Cerebellar cortex (tissue), 1 donor: ENCODE measurements at regions not wholly inside any gene's neighbourhood (a gene's known extent, or its start where the extent isn't known, plus 50 kb on each side); places are given as distances from the start of the nearest gene placed in this dataset.

ENCODE experiments used
- DNase-seq: peaks from one replicate; pipeline ENCODE4 v3.0.0-alpha.2; 2015; ENCODE audit warnings: low spot score

DNA sequence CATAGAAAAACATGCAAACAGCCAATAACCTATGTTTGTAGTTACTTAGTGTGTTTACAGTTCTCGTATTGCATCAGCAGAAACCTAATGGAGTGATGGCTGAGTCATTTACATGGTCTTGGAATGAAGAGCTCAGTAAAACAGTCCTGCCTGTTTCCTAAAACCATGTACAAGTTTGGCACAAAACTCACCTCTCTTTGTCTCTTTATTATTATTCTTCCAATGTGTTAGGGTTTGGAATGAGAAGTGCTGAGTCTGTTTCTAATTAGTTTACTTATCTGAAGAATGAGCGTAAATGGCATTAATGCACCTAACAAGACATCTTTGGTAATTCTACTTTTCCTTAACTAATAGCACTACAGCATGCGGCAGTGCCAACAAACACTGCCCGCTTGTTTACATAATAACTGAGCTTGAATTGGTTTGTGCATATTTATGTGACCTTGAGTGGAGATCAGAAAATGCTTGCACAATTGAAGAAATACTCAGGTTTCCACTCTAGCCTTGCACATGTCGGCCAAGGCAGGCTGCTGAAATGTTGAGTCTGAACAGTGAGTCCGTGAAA is 385.4 kb upstream of the SEMA6D start:
- no peak for DNase-seq

DNA sequence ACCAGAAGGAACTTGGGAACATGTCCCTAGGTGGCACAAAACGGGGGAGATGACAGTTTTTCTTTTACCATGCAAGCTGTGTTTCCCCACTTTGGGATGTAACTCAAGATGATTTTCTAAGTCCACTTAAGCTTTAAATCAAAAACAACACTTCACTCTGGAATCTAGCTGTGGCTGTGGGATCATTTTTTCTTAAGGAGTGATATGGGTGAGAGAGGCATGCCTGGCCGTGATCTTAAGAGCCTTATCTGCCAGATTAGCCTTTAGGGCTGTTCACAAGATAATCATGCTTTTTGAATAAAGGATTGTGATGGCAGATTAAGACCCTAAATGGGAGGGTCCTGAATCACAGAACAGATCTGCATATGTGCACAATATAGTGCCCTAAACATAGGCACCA is 384.8 kb upstream of the SEMA6D start:
- no peak for DNase-seq

DNA sequence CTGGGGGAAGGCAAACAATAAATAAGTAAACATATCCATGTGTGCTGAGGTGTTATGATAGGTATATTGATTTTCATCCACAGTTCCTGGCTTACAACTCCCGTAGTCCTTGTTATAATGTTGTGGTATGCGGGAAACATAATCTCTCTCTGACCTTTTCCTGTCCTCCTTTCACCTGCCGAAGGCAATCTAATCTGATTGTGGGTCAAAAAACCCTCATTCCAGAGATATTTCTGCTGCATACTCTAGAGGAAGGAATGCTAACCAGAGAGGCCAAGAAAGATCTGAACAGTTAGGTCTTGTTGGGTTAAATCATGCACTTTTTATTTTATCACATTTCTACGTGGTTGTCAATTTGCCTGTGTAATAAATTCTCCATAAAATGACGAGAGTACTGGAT is 383.6 kb upstream of the SEMA6D start:
- DNase-seq = no peak

- no peak for DNase-seq
Measured at GRCh38 chr15:47334805-47335535, 382.3 kb upstream of the SEMA6D start.

DNA sequence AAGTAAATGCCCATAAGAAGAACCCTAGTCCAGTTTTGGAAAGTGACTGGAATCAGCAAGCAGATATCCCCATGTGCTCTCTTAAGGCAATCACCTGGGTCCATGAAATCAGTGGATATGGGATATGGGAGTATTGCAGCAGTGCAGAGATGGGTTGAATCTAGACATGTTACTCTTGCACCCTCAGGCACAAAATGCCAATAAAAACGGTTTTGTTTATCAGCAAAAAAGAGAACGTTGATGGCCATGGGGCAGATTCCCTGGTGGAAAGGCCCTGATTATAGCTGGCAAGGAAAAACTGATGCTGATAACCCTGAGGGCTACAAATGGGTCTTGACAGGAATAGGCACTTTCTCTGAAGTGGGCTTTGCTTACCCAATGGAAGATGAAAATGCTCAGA is 380.2 kb upstream of the SEMA6D start:
- DNase-seq = no peak

DNA sequence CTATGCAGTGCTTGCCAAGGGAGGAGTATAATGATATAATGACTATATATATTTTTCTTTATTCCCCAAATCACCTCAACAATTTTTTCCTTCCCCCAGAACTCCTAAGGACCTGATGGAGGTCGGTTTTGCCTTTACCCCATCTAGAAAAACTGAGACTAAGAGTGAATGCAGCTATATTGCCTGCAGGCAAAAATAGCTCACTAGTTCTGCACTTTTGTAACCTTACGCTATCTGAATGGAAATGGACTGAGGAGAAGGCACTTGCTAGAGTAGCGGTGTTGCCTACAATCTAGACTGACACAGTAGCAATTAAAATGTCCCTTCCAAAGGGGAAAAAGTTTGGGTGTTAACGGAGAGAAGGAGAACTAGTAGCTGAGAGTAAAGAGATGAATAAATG is 379.5 kb upstream of the SEMA6D start:
- no peak for DNase-seq

GRCh38 chr15:47338771-47339170 is 378.5 kb upstream of the SEMA6D start:
- DNase-seq = no peak

DNA sequence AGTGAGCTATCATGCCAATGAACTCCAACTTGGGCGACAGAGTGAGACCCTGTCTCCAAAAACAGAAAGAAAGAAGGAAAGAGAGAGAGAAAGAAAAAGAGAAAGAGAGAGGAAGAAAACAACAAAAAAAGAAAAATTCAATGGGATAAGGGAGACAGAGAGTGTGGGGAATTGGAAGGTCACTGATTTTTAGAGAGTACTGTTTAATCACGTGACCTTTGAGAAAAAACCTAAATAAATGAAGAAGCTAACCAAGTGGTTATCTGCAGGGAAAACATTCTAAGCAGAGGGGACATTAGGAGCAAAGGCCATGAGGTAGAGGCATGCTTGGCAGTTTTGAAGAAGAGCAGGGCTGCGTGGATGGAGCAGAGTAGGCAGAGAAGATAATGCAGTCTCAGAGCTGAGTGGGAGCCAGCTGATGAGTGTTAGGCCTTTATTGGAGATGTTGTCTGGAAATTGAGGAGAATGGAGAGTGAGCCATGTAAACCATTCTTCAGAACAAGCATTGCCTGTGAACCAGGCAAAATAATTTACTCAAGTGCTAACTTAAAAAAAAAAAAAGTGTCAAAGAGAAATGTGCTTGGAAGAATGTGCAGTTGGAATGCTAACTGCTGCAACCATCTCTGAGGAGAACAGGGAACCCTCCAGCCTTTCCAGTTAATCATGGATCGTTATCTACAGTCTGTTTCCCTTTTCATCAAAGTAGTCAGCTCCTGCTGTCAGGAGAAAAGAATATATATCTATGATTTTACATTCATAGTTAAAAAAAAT is 377.3 kb upstream of the SEMA6D start:
- DNase-seq = no peak

- DNase-seq = no peak
Measured at GRCh38 chr15:47340571-47340920, 376.8 kb upstream of the SEMA6D start.

DNA sequence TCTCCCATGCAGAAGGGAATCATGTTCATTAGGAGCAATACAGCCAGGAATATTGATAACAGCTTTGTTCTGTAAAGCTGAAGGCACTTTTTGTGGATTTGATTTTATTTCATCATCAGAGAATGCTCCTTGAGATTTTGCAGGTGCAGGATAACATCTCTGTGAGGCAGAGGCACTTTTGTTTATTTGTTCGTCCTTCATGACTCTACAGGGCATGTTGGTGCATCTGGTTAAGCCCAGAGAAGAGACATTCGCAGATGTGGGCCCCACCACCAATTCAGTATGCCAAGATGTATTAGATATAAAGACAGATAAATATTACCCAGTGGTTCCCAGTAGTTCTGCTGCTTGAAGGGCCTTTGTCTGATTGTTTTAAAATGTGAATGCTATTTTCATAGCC is 368.1 kb upstream of the SEMA6D start:
- no peak for DNase-seq

GRCh38 chr15:47351501-47351900 is 365.8 kb upstream of the SEMA6D start:
- DNase-seq = no peak

DNA sequence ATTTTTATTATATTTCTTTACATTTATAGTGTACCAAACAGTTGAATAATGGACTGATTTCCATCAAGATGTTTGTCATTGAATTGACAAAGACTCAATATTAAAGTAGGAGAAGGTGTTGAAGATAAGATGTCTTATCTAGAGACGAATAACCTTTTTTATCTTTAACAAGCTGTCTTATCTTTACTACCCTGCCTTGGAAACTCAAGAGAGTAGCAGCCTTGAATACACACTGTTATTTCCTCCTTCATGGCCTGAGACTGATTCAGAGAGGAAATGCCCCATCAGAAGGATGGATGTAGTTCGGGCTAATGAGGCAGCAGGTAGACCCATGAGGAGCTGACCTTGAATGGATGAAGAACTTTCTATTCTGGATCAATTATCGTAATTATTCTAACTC is 365.1 kb upstream of the SEMA6D start:
- no peak for DNase-seq

DNA sequence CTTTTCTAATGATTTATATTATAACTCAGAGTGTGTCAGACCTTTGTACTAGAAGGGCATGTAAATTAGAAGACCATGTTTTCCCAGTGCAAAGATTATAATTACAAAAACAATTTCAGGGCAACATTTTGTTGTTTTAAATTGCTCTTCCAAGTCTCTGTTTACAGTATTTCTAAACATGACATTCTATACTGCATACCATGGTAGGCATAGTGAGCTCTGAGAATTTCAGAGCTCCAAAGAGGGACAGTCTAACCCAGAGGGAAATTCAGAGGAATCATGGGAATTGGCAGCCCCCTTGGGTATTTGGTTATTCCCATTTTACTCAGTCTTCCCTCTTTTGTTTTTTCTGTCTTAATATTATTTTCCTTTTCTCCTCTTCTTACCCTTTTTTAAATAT is 361.5 kb upstream of the SEMA6D start:
- no peak for DNase-seq

DNA sequence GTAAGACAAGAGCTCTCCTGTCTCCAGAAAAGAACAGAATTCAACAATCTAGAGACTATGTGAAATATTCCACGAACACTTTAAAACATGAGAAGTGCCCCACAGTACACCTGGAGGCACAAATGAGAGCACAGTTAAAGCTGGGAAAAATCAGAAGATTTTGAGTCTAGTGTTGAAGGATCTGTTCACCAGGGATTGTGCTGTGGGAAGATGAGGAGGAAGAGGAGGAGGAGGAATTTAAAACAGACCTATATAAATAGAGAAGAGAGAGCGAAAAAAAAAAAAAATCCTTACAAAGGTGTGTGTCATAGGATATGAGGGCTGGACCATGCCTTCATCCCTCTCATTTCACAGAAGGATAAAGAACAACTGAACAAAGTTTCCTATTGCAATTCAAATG is 361.0 kb upstream of the SEMA6D start:
- no peak for DNase-seq

DNA sequence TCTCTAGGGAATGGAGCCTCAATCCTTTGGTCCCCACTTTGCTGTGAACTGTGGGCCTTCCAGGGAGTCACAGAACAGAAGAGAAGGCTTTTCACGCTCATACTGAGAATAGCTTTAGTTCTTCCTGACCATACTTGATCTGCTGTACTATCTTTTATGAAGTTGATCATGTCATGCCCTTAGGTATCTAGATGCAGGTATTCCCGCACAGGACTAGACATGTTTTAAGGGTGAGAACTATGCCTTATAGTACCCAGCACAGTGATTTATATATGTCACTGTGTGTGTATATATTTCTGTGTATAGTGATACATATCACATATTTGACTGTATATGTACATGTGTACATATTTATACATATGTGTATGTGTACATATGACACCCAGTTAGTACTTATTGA is 358.4 kb upstream of the SEMA6D start:
- DNase-seq = no peak

DNA sequence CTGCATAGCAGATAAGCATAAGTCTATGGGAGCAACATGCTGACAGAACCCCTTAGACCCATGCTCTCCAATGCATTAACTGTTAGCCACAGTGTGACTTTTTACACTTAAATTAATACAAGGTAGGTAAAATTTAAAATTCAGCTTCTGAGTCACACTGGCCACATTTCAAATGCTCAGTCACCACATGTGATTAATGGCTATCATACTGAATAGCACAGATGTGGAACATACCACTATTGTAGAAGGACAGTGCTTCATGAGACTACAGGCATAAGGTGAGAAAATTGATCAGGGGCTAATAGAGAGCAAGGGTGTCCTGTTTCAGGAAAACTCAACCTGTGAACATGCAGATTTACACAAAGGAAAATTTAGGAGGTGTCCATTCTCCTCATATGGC is 357.0 kb upstream of the SEMA6D start:
- DNase-seq = no peak

DNA sequence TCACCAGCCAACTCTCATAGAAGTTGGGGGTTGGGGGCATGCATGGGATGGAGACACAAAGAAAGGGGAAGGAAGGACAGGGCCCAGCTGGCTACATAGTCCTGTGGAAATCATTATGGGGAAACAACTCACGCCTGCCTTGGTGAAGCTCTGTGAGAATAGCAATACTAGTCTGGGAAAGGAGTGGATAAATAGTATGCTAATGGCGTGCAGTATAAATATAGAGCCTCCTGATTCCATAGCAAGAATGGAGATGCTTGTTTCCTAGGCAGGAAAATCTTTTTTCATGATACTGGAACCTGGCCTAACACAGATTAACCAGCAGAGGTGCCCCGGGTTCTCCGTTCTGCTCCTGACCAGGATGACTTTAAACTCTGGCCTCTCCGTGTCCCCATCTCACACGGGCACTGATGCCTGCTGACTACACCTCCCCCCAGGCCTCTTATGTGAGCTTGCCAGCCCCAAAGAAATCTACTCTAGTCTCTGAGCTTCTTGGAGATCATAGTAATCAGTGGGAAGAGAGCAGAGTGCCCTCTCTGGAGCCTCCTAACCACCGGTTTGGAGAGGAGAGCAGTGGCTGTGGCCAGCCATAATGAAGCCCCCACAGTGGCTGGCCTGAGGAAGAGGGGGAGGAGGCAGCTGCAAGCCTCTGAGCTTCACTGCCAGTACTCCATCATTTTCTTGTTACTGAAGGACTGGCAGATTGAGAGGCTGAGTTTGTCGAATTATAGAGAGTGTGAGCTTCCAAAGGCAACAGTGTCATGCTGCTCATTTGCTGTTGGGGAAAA is 355.0 kb upstream of the SEMA6D start:
- DNase-seq = no peak

- DNase-seq = no peak
Measured at GRCh38 chr15:47363653-47364052, 353.7 kb upstream of the SEMA6D start.

- DNase-seq = no peak
Measured at GRCh38 chr15:47364230-47365141, 352.8 kb upstream of the SEMA6D start.

DNA sequence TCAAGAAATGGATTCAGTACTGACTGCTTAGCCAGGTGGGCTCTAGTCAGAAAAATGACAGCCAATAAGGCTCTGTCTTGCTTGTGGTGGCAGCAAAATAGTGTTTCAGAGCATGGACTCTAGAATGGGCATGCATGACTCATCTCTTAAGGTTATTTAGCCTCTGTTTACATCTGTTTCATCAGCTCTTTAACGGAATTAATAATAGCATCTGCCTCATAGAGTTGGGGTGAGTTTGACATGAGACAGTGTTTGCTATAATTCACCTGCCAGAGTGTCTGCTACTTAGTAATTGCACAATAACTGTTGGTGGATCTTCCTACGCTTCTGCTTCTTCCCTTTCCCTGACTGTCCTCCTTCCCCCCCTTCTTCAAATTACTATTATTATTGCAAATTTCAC is 350.4 kb upstream of the SEMA6D start:
- no peak for DNase-seq

GRCh38 chr15:47367726-47368390 is 349.4 kb upstream of the SEMA6D start:
- DNase-seq = no peak
